H1 (cell line): ENCODE measurements at regions not wholly inside any gene's neighbourhood (a gene's known extent, or its start where the extent isn't known, plus 50 kb on each side); places are given as distances from the start of the nearest gene placed in this dataset.
A peak's percentile ranks its signal among the peaks of the same experiment; 100 is the strongest.
"Not testable (repeated sequence)": the region's sequence is repeated elsewhere in the genome, so short reads cannot be mapped to it uniquely, and the experiment has no call there.

Source experiments
- CTCF ChIA-PET: fragments of 300-600 bp; sonication (Branson Sonifier 250); formaldehyde crosslinking; loops from one replicate; lab custom pipeline; 2021; ENCODE audit not compliant: partially characterized antibody; lab: Charles Lee
- POLR2A ChIA-PET: fragments of 300-600 bp; sonication (Branson Sonifier 250); formaldehyde crosslinking; loops from one replicate; lab custom pipeline; 2021; ENCODE audit warnings: inconsistent platforms; ENCODE audit not compliant: partially characterized antibody; lab: Charles Lee
- DNase-seq, 2 experiments: peaks; one replicate each; pipeline versions ENCODE4 v3.0.0 to v3.0.0-alpha.2; 2010 to 2022; ENCODE audit warnings: low spot score in 2 of 2, low read depth in 1 of 2, mixed read lengths in 1 of 2
- FAIRE-seq: peaks from 2 replicates; lab custom pipeline; 2011; peaks lifted over from hg19 to GRCh38; lab: Jason Lieb, UNC
- H2AFZ ChIP-seq: 2 replicates; pipeline ENCODE4 v1.8.1; 2012; ENCODE audit warnings: low read length, inconsistent platforms
- H2AK5ac ChIP-seq: 2 replicates; pipeline ENCODE4 v1.6.1; 2013; ENCODE audit warnings: low read depth, low read length
- H2BK120ac ChIP-seq: replicated peaks from 2 replicates; pipeline ENCODE3; 2013; ENCODE audit warnings: low read depth, low read length, inconsistent platforms
- H2BK12ac ChIP-seq: 2 replicates; pipeline ENCODE4 v1.6.1; 2013; ENCODE audit warnings: low read depth, low read length
- H2BK15ac ChIP-seq: 2 replicates; pipeline ENCODE4 v1.6.1; 2013; ENCODE audit warnings: low read length
- H2BK20ac ChIP-seq: 2 replicates; pipeline ENCODE4 v1.6.1; 2013; ENCODE audit warnings: low read length
- H2BK5ac ChIP-seq: 2 replicates; pipeline ENCODE4 v1.6.1; 2013; ENCODE audit warnings: low read depth, low read length
- H3K14ac ChIP-seq: 2 replicates; pipeline ENCODE4 v1.6.1; 2013; ENCODE audit warnings: inconsistent platforms; ENCODE audit not compliant: insufficient read length
- H3K18ac ChIP-seq: 2 replicates; pipeline ENCODE4 v1.6.1; 2013; ENCODE audit warnings: low read length; ENCODE audit errors: extremely low read depth
- H3K23ac ChIP-seq: 2 replicates; pipeline ENCODE4 v1.6.1; 2013; ENCODE audit warnings: inconsistent platforms; ENCODE audit not compliant: insufficient read length
- H3K23me2 ChIP-seq: 2 replicates; pipeline ENCODE4 v1.6.1; 2013; ENCODE audit warnings: low read depth, low read length
- H3K27ac ChIP-seq: 2 replicates; pipeline ENCODE4 v1.6.1; 2011; ENCODE audit warnings: low read depth, low read length, inconsistent platforms
- H3K27me3 ChIP-seq, 4 experiments: replicated peaks in 1 of 4; 1 replicate in 1 of 4; 2 replicates in 3 of 4; pipeline versions ENCODE4 v1.6.1 to v1.8.1; 2011 to 2013; ENCODE audit warnings: low read length in 3 of 4, mild to moderate bottlenecking in 3 of 4, inconsistent platforms in 2 of 4, mixed read lengths in 2 of 4, moderate library complexity in 1 of 4; ENCODE audit not compliant: control insufficient read depth in 3 of 4, insufficient read depth in 3 of 4; ENCODE audit errors: extremely low read depth in 1 of 4
- H3K36me3 ChIP-seq, 4 experiments: 2 replicates each; pipeline versions ENCODE4 v1.6.1 to v1.8.1; 2011 to 2013; ENCODE audit warnings: mild to moderate bottlenecking in 4 of 4, low read length in 3 of 4, moderate library complexity in 2 of 4, control low read depth in 1 of 4, inconsistent platforms in 1 of 4; ENCODE audit not compliant: insufficient read depth in 4 of 4, control insufficient read depth in 2 of 4
- H3K4ac ChIP-seq: replicated peaks from 2 replicates; pipeline ENCODE3; 2013; ENCODE audit warnings: low read length, low read depth, mixed read lengths, inconsistent platforms; ENCODE audit not compliant: insufficient read length
- H3K4me1 ChIP-seq, 4 experiments: replicated peaks in 1 of 4; 1 replicate in 1 of 4; 2 replicates in 3 of 4; pipeline versions ENCODE4 v1.6.1 to v1.8.1; 2011 to 2013; ENCODE audit warnings: low read length in 3 of 4, inconsistent platforms in 2 of 4, mixed read lengths in 1 of 4; ENCODE audit not compliant: insufficient read depth in 4 of 4, control insufficient read depth in 3 of 4
- H3K4me2 ChIP-seq, 2 experiments: 2 replicates each; pipeline versions ENCODE4 v1.6.1 to v1.8.1; 2011 to 2013; ENCODE audit warnings: low read depth in 2 of 2, low read length in 2 of 2, control low read depth in 1 of 2, inconsistent platforms in 1 of 2, mild to moderate bottlenecking in 1 of 2; ENCODE audit not compliant: insufficient read depth in 1 of 2
- H3K4me3 ChIP-seq, 4 experiments: fragments of 200-600, 300-600 bp in 1 of 4; sonication (generic), shearing (Covaris generic), sonication (Bioruptor Twin) in 1 of 4; 2 replicates each; pipeline versions ENCODE4 v1.5.1 to v1.8.1; 2011 to 2016; ENCODE audit warnings: low read length in 4 of 4, low read depth in 3 of 4, control low read depth in 2 of 4, inconsistent platforms in 2 of 4, mild to moderate bottlenecking in 2 of 4, mixed read lengths in 1 of 4, moderate library complexity in 1 of 4; ENCODE audit not compliant: insufficient read depth in 2 of 4; ENCODE audit errors: extremely low read depth in 1 of 4
- H3K56ac ChIP-seq: replicated peaks from 2 replicates; pipeline ENCODE3; 2013; ENCODE audit warnings: low read depth, mild to moderate bottlenecking, mixed read lengths, low read length, inconsistent platforms; ENCODE audit not compliant: insufficient read length
- H3K79me1 ChIP-seq: 2 replicates; pipeline ENCODE4 v1.6.1; 2013; ENCODE audit warnings: low read depth, low read length, control low read depth
- H3K79me2 ChIP-seq, 2 experiments: 2 replicates each; pipeline versions ENCODE4 v1.6.1 to v1.8.1; 2012 to 2013; ENCODE audit warnings: low read length in 2 of 2, mild to moderate bottlenecking in 2 of 2, inconsistent platforms in 1 of 2; ENCODE audit not compliant: insufficient read depth in 2 of 2, control insufficient read depth in 1 of 2
- H3K9ac ChIP-seq, 4 experiments: replicated peaks in 1 of 4; 1 replicate in 1 of 4; 2 replicates in 3 of 4; pipeline versions ENCODE4 v1.6.1 to v1.8.1; 2011 to 2013; ENCODE audit warnings: low read depth in 3 of 4, low read length in 3 of 4, control low read depth in 2 of 4, mild to moderate bottlenecking in 2 of 4, moderate library complexity in 2 of 4, inconsistent platforms in 1 of 4; ENCODE audit errors: extremely low read depth in 1 of 4
- H3K9me3 ChIP-seq, 2 experiments: 2 replicates each; pipeline versions ENCODE4 v1.6.1 to v1.8.1; 2012 to 2013; ENCODE audit warnings: mild to moderate bottlenecking in 2 of 2, moderate library complexity in 2 of 2, control low read depth in 1 of 2, inconsistent platforms in 1 of 2, low read depth in 1 of 2, low read length in 1 of 2, mixed read lengths in 1 of 2; ENCODE audit not compliant: insufficient read depth in 2 of 2
- H4K20me1 ChIP-seq, 2 experiments: replicated peaks in 1 of 2; 2 replicates each; pipeline versions ENCODE3 to v1.8.1; 2011 to 2013; ENCODE audit warnings: inconsistent platforms in 2 of 2, low read length in 2 of 2, mild to moderate bottlenecking in 1 of 2; ENCODE audit not compliant: insufficient read depth in 2 of 2, control insufficient read depth in 1 of 2
- H4K5ac ChIP-seq: 2 replicates; pipeline ENCODE4 v1.6.1; 2013; ENCODE audit warnings: low read length, low read depth, mixed read lengths, inconsistent platforms; ENCODE audit not compliant: insufficient read length
- H4K8ac ChIP-seq: 2 replicates; pipeline ENCODE4 v1.8.0; 2013; ENCODE audit warnings: mild to moderate bottlenecking, moderate library complexity, low read length, inconsistent platforms; ENCODE audit not compliant: insufficient read depth; ENCODE audit errors: extremely low read depth
- H4K91ac ChIP-seq: replicated peaks from 2 replicates; pipeline ENCODE3; 2013; ENCODE audit warnings: low read length, mixed read lengths, inconsistent platforms; ENCODE audit not compliant: insufficient read length
- CEBPB ChIP-seq: IDR thresholded peaks from 2 replicates; pipeline ENCODE4 v1.6.1; 2012; ENCODE audit warnings: low read depth, low read length
- WGBS, 2 experiments: shearing (Covaris generic) in 1 of 2; methylation state at CpG; one replicate each; pipeline versions ENCODE4 v1.1.6 to v1.1.7; 2013 to 2015; ENCODE audit warnings: low lambda C conversion rate in 2 of 2, mixed read lengths in 2 of 2, inconsistent platforms in 1 of 2, low coverage in 1 of 2, missing lambda C conversion rate in 1 of 2; ENCODE audit not compliant: insufficient replicate concordance in 2 of 2, insufficient coverage in 1 of 2, insufficient read length in 1 of 2; ENCODE audit errors: extremely low coverage in 1 of 2, missing lambda C conversion rate in 1 of 2; 5-methylcytosine and 5-hydroxymethylcytosine counted together

DNA sequence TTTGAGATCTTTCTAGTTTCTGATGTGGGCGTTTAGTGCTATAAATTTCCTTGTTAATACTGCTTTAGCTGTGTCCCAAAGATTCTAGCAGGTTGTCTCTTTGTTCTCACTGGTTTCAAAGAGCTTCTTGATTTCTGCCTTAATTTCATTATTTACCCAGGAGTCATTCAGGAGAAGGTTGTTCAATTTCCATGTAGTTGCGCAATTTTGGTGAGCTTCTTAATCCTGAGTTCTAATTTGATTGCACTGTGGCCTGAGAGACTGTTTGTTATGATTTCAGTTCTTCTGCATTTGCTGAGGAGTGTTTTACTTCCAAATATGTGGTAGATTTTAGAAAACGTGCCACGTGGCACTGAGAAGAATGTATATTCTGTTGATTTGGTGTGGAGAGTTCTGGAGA, 254.6 kb downstream of the ADGRL2 start:
- H3K4me2 ChIP-seq, H4K20me1 ChIP-seq, H3K27me3 ChIP-seq, H4K91ac ChIP-seq, H4K5ac ChIP-seq, H4K8ac ChIP-seq, H3K9ac ChIP-seq, H3K4me3 ChIP-seq, H3K56ac ChIP-seq, H2AFZ ChIP-seq, H3K23ac ChIP-seq, H3K36me3 ChIP-seq, H3K4me1 ChIP-seq, H3K14ac ChIP-seq, POLR2A ChIA-PET, H2BK20ac ChIP-seq, H3K9me3 ChIP-seq, H2BK5ac ChIP-seq, H2BK15ac ChIP-seq, H2BK120ac ChIP-seq, H3K79me2 ChIP-seq, DNase-seq, H3K23me2 ChIP-seq, H3K18ac ChIP-seq, H2BK12ac ChIP-seq, H2AK5ac ChIP-seq, H3K79me1 ChIP-seq, H3K4ac ChIP-seq, FAIRE-seq, H3K27ac ChIP-seq: not testable (repeated sequence)
- CTCF ChIA-PET = interaction anchor here (0.7 to 1.3 kb wide), 2 partner anchors 37 to 1237 kb away, joined by 4 read pairs; no protein-coding TSS in a partner anchor
- WGBS, 2 experiments = 86% methylated on average over 4 of the region's 4 CpGs; no CpG with 5 or more reads in 1 of the 2 experiments
- TF ChIP-seq CEBPB = peak; percentile 72; the same call in 1 of the 2 replicates
